Body of pancreas (tissue), 4 donors: ENCODE measurements at regions not wholly inside any gene's neighbourhood (a gene's known extent, or its start where the extent isn't known, plus 50 kb on each side); places are given as distances from the start of the nearest gene placed in this dataset.

Experiments used
- POLR2A ChIP-seq, 3 donors: fragments of 450-650 bp; IDR thresholded peaks; one replicate each; pipeline ENCODE4 v1.6.1; 2016; ENCODE audit warnings: antibody characterized with exemption in 3 of 3, mild to moderate bottlenecking in 2 of 3
- TF ChIP-seq, protein P1 (sequence below), 7 experiments: fragments of 450-650 bp in 4 of 7; fragments of 200-600 bp in 3 of 7; sonication (generic) in 3 of 7; IDR thresholded peaks; one replicate each; pipeline ENCODE4 v1.5.1; 2016 to 2019; ENCODE audit warnings: antibody characterized with exemption in 7 of 7

DNA sequence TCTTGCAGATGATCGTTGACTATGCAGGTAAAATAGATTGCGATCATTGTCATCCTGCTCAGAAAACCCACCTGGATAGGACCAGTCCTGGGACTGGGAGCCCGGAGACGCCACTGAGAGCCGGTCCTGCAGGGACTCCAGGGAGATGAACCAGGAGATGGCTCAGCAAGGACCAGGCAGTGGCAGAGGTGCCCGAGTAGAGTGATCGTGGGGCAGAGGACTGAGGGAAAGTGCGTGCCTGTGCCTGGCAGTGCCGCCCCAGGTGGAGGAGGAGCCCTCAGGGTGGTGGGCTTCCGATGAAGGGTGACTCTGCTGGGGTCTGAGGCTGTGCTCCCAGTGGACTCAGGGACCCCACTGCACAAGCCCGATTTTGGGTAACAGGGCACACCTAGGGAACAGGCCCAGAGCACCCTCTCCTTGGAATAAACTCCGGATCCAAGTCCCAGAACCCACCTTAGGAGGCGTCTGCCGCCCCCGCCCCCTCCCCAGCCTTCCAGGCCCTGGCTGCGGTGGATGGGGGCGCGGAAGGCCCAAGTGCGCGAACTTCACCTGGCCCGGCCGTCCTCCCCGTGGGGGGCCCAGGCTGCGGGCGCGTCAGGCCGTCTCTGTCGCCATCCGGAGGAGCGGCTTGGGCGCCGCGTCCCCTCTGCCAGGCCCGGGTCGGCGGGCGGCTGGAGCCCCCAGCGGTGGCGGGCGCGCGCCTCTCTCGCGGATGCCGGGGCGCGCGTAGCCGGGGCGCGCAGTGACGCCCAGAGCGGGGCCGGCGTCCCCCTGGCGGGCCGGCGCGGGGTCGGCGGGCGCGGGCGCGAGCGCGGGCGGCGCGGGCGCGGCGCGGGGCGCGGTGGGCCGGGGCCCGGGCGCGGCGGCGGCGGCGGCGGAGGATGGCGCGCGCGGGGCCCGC is 1338.8 kb downstream of the BRD1 start:
- TF ChIP-seq, protein P1, sequence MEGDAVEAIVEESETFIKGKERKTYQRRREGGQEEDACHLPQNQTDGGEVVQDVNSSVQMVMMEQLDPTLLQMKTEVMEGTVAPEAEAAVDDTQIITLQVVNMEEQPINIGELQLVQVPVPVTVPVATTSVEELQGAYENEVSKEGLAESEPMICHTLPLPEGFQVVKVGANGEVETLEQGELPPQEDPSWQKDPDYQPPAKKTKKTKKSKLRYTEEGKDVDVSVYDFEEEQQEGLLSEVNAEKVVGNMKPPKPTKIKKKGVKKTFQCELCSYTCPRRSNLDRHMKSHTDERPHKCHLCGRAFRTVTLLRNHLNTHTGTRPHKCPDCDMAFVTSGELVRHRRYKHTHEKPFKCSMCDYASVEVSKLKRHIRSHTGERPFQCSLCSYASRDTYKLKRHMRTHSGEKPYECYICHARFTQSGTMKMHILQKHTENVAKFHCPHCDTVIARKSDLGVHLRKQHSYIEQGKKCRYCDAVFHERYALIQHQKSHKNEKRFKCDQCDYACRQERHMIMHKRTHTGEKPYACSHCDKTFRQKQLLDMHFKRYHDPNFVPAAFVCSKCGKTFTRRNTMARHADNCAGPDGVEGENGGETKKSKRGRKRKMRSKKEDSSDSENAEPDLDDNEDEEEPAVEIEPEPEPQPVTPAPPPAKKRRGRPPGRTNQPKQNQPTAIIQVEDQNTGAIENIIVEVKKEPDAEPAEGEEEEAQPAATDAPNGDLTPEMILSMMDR (IDR thresholded peaks at IDR 0.05), result no peak
- TF ChIP-seq POLR2A (IDR thresholded peaks at IDR 0.05), result no peak
